ENCODE measurements at regions not wholly inside any gene's neighbourhood (a gene's known extent, or its start where the extent isn't known, plus 50 kb on each side); places are given as distances from the start of the nearest gene placed in this dataset.

DNA sequence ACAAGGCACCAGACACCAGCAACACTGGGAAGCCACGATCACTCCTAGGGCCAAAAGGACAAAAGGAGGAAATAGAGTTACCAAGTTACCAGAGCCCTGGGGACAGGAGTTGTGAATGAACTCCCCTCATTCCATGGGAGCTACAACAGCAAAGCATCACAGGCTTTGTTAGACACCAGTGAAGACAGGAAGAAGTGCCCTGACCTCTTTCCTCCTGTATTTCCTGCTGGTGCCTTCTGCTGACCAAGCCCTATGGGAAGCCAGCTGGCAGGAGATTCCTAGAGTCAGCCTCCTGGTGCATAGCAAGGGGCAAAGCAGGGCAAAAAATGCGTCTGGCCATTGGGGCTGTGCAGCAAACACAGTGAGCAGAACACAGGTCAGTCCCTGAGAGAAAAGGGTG, 374.7 kb downstream of the ZSWIM6 start:
- no peaks in the 10 kb centered on the region for H3K4me1 ChIP-seq
- H3K36me3 ChIP-seq, result no peaks in the 10 kb centered on the region
- no peak overlapping the region for H3K27ac ChIP-seq
- no peak overlapping the region for H3K4me3 ChIP-seq
- TF ChIP-seq POLR2A (IDR thresholded peaks at IDR 0.05), result no peak
- TF ChIP-seq, protein P1, sequence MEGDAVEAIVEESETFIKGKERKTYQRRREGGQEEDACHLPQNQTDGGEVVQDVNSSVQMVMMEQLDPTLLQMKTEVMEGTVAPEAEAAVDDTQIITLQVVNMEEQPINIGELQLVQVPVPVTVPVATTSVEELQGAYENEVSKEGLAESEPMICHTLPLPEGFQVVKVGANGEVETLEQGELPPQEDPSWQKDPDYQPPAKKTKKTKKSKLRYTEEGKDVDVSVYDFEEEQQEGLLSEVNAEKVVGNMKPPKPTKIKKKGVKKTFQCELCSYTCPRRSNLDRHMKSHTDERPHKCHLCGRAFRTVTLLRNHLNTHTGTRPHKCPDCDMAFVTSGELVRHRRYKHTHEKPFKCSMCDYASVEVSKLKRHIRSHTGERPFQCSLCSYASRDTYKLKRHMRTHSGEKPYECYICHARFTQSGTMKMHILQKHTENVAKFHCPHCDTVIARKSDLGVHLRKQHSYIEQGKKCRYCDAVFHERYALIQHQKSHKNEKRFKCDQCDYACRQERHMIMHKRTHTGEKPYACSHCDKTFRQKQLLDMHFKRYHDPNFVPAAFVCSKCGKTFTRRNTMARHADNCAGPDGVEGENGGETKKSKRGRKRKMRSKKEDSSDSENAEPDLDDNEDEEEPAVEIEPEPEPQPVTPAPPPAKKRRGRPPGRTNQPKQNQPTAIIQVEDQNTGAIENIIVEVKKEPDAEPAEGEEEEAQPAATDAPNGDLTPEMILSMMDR (IDR thresholded peaks at IDR 0.05), result no peak
- no peak for DNase-seq
- no peaks in the 10 kb centered on the region for H3K9me3 ChIP-seq
- no peaks in the 10 kb centered on the region for H3K27me3 ChIP-seq

GRCh38 chr5:61719124-61719523, 387.1 kb downstream of the ZSWIM6 start:
- TF ChIP-seq, protein P1 (IDR thresholded peaks at IDR 0.05), result no peak
- TF ChIP-seq POLR2A (IDR thresholded peaks at IDR 0.05), result no peak
- no peak for DNase-seq
- Histone ChIP-seq H3K27me3 (no peaks in the 10 kb centered on the region), H3K9me3 (peaks cover 0 to 4% (median 0%) of the 10 kb centered on the region in 4 donors), H3K4me3 (no peak overlapping the region), H3K27ac (no peak overlapping the region), H3K4me1 (no peaks in the 10 kb centered on the region), H3K36me3 (no peaks in the 10 kb centered on the region)

DNA sequence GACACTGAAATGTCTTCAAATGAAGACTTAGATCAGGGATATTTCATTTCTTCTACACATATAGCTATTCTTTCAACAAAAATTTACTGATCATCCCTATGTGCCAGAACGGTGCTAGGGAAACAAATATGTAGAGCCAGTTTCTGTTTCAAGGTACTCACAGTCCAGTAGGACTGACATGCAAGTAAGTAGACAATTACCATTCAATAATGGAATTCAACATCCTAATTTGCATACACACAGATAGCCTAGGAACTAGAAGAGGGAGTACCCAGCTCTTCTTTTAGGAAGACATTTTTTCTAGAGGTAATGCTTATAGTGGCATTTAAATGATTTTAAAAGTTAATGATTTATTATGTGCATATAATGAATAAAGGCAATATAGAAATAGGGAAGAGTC, 388.8 kb downstream of the ZSWIM6 start:
- Histone ChIP-seq H3K4me3 (no peak overlapping the region), H3K4me1 (no peaks in the 10 kb centered on the region), H3K27ac (no peak overlapping the region), H3K9me3 (peaks cover 0 to 4% (median 0%) of the 10 kb centered on the region in 4 donors), H3K36me3 (no peaks in the 10 kb centered on the region), H3K27me3 (no peaks in the 10 kb centered on the region)
- DNase-seq, result no peak
- no peak for TF ChIP-seq POLR2A (IDR thresholded peaks at IDR 0.05)
- TF ChIP-seq, protein P1 (IDR thresholded peaks at IDR 0.05), result no peak

GRCh38 chr5:61724102-61724501, 392.0 kb downstream of the ZSWIM6 start:
- Histone ChIP-seq H3K27ac (no peak overlapping the region), H3K9me3 (peaks cover 0 to 4% (median 0%) of the 10 kb centered on the region in 4 donors), H3K4me1 (no peaks in the 10 kb centered on the region), H3K27me3 (no peaks in the 10 kb centered on the region), H3K4me3 (no peak overlapping the region), H3K36me3 (no peaks in the 10 kb centered on the region)
- no peak for DNase-seq
- TF ChIP-seq, protein P1 (IDR thresholded peaks at IDR 0.05), result no peak
- no peak for TF ChIP-seq POLR2A (IDR thresholded peaks at IDR 0.05)

GRCh38 chr5:61728287-61728686, 396.2 kb downstream of the ZSWIM6 start:
- DNase-seq, result no peak
- Histone ChIP-seq H3K27me3 (no peaks in the 10 kb centered on the region), H3K4me1 (no peaks in the 10 kb centered on the region), H3K9me3 (no peaks in the 10 kb centered on the region), H3K4me3 (no peak overlapping the region), H3K27ac (no peak overlapping the region), H3K36me3 (no peaks in the 10 kb centered on the region)
- TF ChIP-seq POLR2A (IDR thresholded peaks at IDR 0.05), result no peak
- TF ChIP-seq, protein P1 (IDR thresholded peaks at IDR 0.05), result no peak

DNA sequence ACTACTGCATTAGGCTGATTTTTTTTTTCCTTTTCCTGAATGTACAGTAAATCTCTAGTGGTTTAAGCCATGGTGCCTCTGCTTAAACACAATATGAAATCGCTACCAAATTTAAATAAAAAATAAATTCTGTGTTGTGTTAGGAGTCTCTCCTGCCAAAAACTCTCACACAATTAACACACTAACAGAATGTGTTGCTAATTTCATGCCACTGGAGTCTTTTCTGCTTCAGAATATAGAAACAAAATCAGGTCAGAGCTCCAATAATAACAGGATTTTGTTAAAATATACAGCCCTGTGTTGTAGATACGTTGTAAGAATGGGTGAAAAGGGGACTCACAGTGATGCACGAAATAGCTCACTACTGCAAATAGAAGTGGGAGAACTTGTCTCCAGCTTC, 398.8 kb downstream of the ZSWIM6 start:
- Histone ChIP-seq H3K4me1 (no peaks in the 10 kb centered on the region), H3K4me3 (no peak overlapping the region), H3K9me3 (no peaks in the 10 kb centered on the region), H3K27me3 (no peaks in the 10 kb centered on the region), H3K36me3 (no peaks in the 10 kb centered on the region), H3K27ac (no peak overlapping the region)
- DNase-seq, result no peak
- no peak for TF ChIP-seq POLR2A (IDR thresholded peaks at IDR 0.05)
- TF ChIP-seq, protein P1 (IDR thresholded peaks at IDR 0.05), result no peak
